22Rv1 (cell line): ENCODE measurements at regions not wholly inside any gene's neighbourhood (a gene's known extent, or its start where the extent isn't known, plus 50 kb on each side); places are given as distances from the start of the nearest gene placed in this dataset.

ENCODE experiments used
- ZFX ChIP-seq: fragments of 450-650 bp; IDR thresholded peaks from 2 replicates; pipeline ENCODE4 v1.6.1; 2017; ENCODE audit warnings: antibody characterized with exemption, borderline replicate concordance
- TF ChIP-seq, protein P1 (sequence below): fragments of 450-650 bp; IDR thresholded peaks from 2 replicates; pipeline ENCODE4 v1.5.1; 2017; ENCODE audit warnings: mild to moderate bottlenecking

DNA sequence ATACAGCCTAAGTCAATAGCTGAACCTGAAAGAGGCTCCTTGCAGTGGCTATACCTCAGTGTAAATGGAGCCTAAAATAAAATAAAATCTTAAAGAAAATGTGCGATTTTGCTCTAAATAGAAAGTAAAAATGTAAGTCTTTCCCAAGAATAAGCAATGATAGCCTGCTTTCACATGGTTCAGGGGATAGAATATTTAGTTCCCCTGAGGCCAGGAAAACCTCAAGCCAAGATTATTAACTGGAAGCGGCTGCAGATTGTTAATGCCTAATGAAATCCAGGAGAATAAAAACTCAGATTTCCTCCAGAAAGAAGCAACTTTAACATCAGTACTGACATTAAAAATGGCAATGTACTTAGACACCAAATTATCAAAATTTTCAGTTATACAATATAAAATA is 463.7 kb downstream of the CYLC2 start:
- TF ChIP-seq, protein P1, sequence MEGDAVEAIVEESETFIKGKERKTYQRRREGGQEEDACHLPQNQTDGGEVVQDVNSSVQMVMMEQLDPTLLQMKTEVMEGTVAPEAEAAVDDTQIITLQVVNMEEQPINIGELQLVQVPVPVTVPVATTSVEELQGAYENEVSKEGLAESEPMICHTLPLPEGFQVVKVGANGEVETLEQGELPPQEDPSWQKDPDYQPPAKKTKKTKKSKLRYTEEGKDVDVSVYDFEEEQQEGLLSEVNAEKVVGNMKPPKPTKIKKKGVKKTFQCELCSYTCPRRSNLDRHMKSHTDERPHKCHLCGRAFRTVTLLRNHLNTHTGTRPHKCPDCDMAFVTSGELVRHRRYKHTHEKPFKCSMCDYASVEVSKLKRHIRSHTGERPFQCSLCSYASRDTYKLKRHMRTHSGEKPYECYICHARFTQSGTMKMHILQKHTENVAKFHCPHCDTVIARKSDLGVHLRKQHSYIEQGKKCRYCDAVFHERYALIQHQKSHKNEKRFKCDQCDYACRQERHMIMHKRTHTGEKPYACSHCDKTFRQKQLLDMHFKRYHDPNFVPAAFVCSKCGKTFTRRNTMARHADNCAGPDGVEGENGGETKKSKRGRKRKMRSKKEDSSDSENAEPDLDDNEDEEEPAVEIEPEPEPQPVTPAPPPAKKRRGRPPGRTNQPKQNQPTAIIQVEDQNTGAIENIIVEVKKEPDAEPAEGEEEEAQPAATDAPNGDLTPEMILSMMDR, result no peak
- no peak for TF ChIP-seq ZFX
